ENCODE measurements at regions not wholly inside any gene's neighbourhood (a gene's known extent, or its start where the extent isn't known, plus 50 kb on each side); places are given as distances from the start of the nearest gene placed in this dataset.

DNA sequence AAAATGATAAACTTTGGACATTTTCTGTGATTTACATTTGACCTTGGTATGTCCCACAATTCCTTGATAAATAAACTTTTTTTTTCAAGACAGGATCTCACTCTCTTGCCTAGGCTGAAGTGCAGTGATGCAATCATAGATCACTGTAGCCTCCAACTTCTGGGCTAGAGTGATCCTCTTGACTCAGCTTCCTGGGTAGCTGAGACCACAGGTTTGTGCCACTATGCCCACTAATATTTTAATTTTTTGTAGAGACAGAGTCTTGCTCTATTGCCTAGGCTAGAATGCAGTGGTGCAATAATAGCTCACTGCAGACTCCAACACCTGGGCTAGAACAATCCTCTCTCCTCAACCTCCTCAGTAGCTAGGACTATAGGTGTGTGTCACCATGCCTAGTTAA, 79.1 kb upstream of the PTGDR start:
- TF ChIP-seq, protein P1, sequence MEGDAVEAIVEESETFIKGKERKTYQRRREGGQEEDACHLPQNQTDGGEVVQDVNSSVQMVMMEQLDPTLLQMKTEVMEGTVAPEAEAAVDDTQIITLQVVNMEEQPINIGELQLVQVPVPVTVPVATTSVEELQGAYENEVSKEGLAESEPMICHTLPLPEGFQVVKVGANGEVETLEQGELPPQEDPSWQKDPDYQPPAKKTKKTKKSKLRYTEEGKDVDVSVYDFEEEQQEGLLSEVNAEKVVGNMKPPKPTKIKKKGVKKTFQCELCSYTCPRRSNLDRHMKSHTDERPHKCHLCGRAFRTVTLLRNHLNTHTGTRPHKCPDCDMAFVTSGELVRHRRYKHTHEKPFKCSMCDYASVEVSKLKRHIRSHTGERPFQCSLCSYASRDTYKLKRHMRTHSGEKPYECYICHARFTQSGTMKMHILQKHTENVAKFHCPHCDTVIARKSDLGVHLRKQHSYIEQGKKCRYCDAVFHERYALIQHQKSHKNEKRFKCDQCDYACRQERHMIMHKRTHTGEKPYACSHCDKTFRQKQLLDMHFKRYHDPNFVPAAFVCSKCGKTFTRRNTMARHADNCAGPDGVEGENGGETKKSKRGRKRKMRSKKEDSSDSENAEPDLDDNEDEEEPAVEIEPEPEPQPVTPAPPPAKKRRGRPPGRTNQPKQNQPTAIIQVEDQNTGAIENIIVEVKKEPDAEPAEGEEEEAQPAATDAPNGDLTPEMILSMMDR (IDR thresholded peaks at IDR 0.05), result no peak
- TF ChIP-seq POLR2AphosphoS5 (IDR thresholded peaks at IDR 0.05), result no peak

All from breast epithelium (tissue), 3 donors.